ENCODE measurements at regions not wholly inside any gene's neighbourhood (a gene's known extent, or its start where the extent isn't known, plus 50 kb on each side); places are given as distances from the start of the nearest gene placed in this dataset.

GRCh38 chr6:170024940-170025339 lies 265.9 kb downstream of the DLL1 start:
- no peaks in the 10 kb centered on the region for H3K4me1 ChIP-seq (ENCODE audit: insufficient read depth, low read length)
- Mint-ChIP-seq H3K27me3 (peaks cover 6 to 21% of the 10 kb centered on the region in 2 donors), H3K36me3 (no peaks in the 10 kb centered on the region), H3K4me3 (no peak overlapping the region), H3K27ac (no peak overlapping the region), H3K4me1 (peaks cover 0 to 13% (median 0%) of the 10 kb centered on the region in 3 donors), H3K9me3 (no peaks in the 10 kb centered on the region)
- H3K36me3 ChIP-seq (ENCODE audit: insufficient read depth, low read length), result no peaks in the 10 kb centered on the region
- DNase-seq, result no peak
- H3K27ac ChIP-seq (ENCODE audit: low read depth, low read length), result no peak overlapping the region
- no peaks in the 10 kb centered on the region for H3K27me3 ChIP-seq (ENCODE audit: insufficient read depth, low read length, poor library complexity, severe bottlenecking)
- CTCF ChIA-PET, result no interaction called here
- no peaks in the 10 kb centered on the region for H3K9me3 ChIP-seq (ENCODE audit: low read length)
- POLR2A ChIA-PET, result no interaction called here
- H3K4me3 ChIP-seq (ENCODE audit: low read length), result no peak overlapping the region

DNA sequence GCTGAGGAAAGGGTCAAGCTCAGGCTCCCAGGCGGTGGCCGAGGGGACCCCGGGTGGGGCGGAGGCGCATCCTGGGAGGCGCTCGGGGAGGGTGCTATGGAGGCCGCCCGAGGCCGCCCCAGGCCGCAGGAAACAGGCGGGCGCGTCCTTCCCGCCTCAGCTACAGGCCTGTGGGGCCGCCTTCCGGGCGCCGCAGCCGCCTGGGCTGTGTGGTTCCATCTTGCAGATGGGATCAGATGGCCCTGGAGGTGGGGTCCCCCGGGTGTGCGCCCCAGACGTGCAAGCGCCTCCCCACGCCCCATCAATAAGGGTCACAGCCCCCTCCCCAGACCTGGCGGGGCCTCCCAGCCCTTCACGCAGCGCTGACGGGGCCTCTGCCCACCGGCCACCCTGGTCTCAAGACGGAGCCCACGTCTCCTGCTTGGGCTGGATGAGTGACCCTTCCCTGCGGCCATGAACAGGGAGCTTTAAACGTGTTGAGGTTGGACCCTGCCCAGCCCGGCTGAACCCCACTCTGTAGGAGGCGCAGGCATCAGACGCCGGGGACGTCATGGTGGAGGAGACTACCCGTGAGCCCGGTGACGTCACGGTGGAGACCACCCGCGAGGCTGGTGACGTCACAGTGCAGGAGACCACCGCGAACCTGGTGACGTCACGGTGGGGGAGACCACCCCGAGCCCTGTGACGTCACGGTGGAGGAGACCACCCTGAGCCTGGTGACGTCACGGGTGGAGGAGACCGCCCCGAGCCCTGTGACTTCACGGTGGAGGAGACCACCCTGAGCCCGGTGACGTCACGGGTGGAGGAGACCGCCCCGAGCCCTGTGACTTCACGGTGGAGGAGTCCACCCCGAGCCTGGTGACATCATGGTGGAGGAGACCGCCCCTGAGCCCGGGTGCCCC lies 267.0 kb downstream of the DLL1 start:
- no peaks in the 10 kb centered on the region for H3K36me3 ChIP-seq (ENCODE audit: insufficient read depth, low read length)
- no peaks in the 10 kb centered on the region for H3K9me3 ChIP-seq (ENCODE audit: low read length)
- H3K27me3 ChIP-seq (ENCODE audit: insufficient read depth, low read length, poor library complexity, severe bottlenecking), result no peaks in the 10 kb centered on the region
- H3K4me1 ChIP-seq (ENCODE audit: insufficient read depth, low read length), result no peaks in the 10 kb centered on the region
- H3K27ac ChIP-seq (ENCODE audit: low read depth, low read length), result no peak overlapping the region
- no peak overlapping the region for H3K4me3 ChIP-seq (ENCODE audit: low read length)
- peak in 1 of 5 donors; percentile 52 for DNase-seq
- Mint-ChIP-seq H3K36me3 (no peaks in the 10 kb centered on the region), H3K4me1 (peaks cover 0 to 16% (median 0%) of the 10 kb centered on the region in 3 donors), H3K9me3 (no peaks in the 10 kb centered on the region), H3K4me3 (peak overlapping the region in 1 of 7 donors; percentile 44), H3K27me3 (peaks cover 7 to 27% of the 10 kb centered on the region in 2 donors), H3K27ac (no peak overlapping the region)
- POLR2A ChIA-PET, result interaction anchor here (0.7 to 0.9 kb wide), 2 partner anchors 64 to 66 kb away, joined by 3 read pairs; no protein-coding TSS in a partner anchor
- CTCF ChIA-PET, result interaction anchor here (1.4 kb wide), 1 partner anchor 69 kb away, joined by 3 read pairs; no protein-coding TSS in a partner anchor

DNA sequence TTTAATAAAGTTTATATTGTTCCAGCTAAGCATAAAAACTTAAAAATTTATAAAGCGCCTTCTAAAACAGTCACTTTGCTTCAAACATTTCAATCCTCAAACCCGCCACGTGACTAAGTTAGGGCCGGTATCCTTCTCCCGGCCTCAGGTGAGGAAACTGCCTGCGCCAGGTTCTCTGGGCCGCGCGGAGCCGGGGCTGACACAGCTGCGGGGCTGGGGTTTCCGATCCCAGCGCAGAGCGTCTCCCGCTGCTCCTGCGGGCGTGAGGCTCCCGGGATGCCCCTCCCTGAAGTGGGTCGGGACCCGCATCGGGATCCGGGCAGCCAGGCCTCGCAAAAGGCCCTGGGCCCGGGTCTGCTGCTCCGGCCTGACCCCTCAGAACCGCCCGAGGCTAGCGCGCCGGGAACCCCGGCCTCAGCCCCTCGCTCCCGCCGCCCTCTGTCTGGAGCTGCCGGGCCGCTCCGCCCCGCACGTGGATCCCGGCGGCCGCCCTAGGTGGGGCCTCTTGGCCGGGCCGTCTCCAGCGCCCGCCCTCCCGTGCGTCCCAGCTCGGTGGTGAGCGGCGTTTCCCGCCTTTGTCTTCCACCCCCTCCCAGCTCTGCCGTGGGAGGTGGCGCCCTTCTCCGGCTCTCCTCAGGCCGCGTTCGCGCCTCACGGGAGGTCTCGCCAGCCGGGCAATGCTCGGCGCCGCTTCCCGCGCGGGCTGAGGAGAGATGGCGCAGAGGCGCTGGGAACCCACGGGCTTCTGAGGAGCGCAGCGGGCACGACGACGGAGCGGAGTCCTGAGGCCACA lies 267.9 kb downstream of the DLL1 start:
- POLR2A ChIA-PET, result interaction anchor here (0.7 to 0.9 kb wide), 2 partner anchors 65 to 66 kb away, joined by 3 read pairs; no protein-coding TSS in a partner anchor
- peak overlapping the region in 1 of 7 donors; percentile 44 for H3K4me3 Mint-ChIP-seq
- DNase-seq, result no peak

GRCh38 chr6:170022291-170022722 lies 268.6 kb downstream of the DLL1 start:
- H3K27me3 Mint-ChIP-seq, result peaks cover 9 to 35% of the 10 kb centered on the region in 2 donors
- Histone ChIP-seq H3K9me3 (ENCODE audit: low read length) (no peaks in the 10 kb centered on the region), H3K27ac (ENCODE audit: low read depth, low read length) (no peak overlapping the region), H3K4me1 (ENCODE audit: insufficient read depth, low read length) (no peaks in the 10 kb centered on the region), H3K36me3 (ENCODE audit: insufficient read depth, low read length) (no peaks in the 10 kb centered on the region), H3K27me3 (ENCODE audit: insufficient read depth, low read length, poor library complexity, severe bottlenecking) (no peaks in the 10 kb centered on the region), H3K4me3 (ENCODE audit: low read length) (no peak overlapping the region)
- DNase-seq, result no peak
- peaks cover 0 to 25% (median 0%) of the 10 kb centered on the region in 3 donors for H3K4me1 Mint-ChIP-seq
- ChIA-PET POLR2A (no interaction called here), CTCF (no interaction called here)
- H3K27ac Mint-ChIP-seq, result no peak overlapping the region
- no peaks in the 10 kb centered on the region for H3K9me3 Mint-ChIP-seq
- peak overlapping the region in 2 of 7 donors; percentile 1 to 21 for H3K4me3 Mint-ChIP-seq
- H3K36me3 Mint-ChIP-seq, result no peaks in the 10 kb centered on the region

More for the DNA sequence above, 267.9 kb downstream of the DLL1 start:
- H3K36me3 Mint-ChIP-seq, result no peaks in the 10 kb centered on the region
- no peaks in the 10 kb centered on the region for H3K9me3 ChIP-seq (ENCODE audit: low read length)
- no peaks in the 10 kb centered on the region for H3K36me3 ChIP-seq (ENCODE audit: insufficient read depth, low read length)
- CTCF ChIA-PET, result interaction anchor here (1.4 kb wide), 1 partner anchor 70 kb away, joined by 3 read pairs; no protein-coding TSS in a partner anchor
- peaks cover 0 to 22% (median 0%) of the 10 kb centered on the region in 3 donors for H3K4me1 Mint-ChIP-seq
- no peaks in the 10 kb centered on the region for H3K9me3 Mint-ChIP-seq
- no peaks in the 10 kb centered on the region for H3K27me3 ChIP-seq (ENCODE audit: insufficient read depth, low read length, poor library complexity, severe bottlenecking)
- H3K27me3 Mint-ChIP-seq, result peaks cover 9 to 35% of the 10 kb centered on the region in 2 donors
- H3K4me1 ChIP-seq (ENCODE audit: insufficient read depth, low read length), result no peaks in the 10 kb centered on the region
- no peak overlapping the region for H3K27ac Mint-ChIP-seq
- no peak overlapping the region for H3K27ac ChIP-seq (ENCODE audit: low read depth, low read length)
- H3K4me3 ChIP-seq (ENCODE audit: low read length), result no peak overlapping the region

DNA sequence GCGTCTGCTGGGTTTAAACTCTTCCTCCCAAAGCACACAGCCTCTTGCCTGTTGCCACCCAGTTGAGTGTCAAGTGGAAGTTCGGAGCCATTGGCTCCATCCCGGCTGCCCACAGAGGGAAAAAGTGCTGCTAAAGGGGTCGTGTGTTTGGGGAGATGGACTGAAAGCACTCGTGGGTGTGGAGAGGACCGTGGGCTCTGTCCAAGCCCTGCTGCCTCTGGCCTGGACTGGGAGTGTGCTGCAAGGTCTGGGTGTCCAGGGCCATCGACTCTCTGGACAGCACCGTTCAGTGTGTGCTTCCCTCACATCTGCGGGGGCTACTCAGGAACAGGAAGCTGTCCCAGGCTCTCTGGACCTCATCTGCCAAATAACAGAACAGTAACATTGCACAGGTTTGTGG lies 269.3 kb downstream of the DLL1 start:
- H3K36me3 ChIP-seq (ENCODE audit: insufficient read depth, low read length), result no peaks in the 10 kb centered on the region

DNA sequence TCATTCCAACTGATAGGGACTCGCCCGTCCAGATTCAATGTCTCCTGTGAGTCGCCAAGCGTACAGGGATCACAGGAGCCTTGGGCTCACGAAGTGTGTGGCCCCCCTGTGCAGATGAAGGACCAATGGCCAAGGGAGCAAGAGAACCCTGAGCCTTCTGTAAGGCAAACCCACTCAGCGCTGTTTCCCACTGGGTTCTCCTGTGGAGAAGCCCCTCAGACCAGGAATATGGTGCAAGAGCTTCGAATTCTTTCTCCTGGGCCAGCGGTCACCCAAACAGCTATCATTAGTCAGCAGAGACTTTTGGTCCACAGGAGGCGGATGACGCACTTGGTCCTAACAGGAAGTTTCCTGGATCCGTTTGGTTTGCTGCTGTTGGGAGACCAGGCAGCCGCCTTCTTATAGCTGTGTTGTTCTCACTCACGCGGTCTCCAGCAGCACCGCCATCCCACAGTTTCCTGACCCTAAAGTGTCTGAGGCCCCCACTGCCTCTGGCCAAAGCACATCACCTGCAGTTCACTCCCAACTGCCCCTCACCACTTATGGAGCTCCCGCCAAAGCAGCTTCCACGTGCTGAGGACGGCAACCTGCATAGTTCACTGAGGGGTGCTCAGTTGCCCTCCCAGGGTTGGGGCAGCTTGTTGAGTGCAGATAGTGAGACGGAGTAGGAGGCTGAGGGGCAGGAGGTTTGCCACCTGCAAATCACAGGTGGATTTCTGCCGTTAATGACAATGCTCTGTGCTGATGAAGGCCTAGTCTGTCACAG lies 268.6 kb downstream of the ERMARD start:
- Mint-ChIP-seq H3K27me3 (peaks cover 13 to 36% of the 10 kb centered on the region in 2 donors), H3K4me3 (no peak overlapping the region), H3K36me3 (no peaks in the 10 kb centered on the region), H3K9me3 (no peaks in the 10 kb centered on the region), H3K27ac (no peak overlapping the region), H3K4me1 (peaks cover 0 to 25% (median 0%) of the 10 kb centered on the region in 3 donors)
- Histone ChIP-seq H3K4me3 (ENCODE audit: low read length) (no peak overlapping the region), H3K36me3 (ENCODE audit: insufficient read depth, low read length) (no peaks in the 10 kb centered on the region), H3K4me1 (ENCODE audit: insufficient read depth, low read length) (no peaks in the 10 kb centered on the region), H3K27me3 (ENCODE audit: insufficient read depth, low read length, poor library complexity, severe bottlenecking) (no peaks in the 10 kb centered on the region), H3K9me3 (ENCODE audit: low read length) (no peaks in the 10 kb centered on the region), H3K27ac (ENCODE audit: low read depth, low read length) (no peak overlapping the region)
- ChIA-PET POLR2A (no interaction called here), CTCF (no interaction called here)
- DNase-seq, result no peak

More for the DNA sequence above, 269.3 kb downstream of the DLL1 start:
- no peak for DNase-seq
- H3K4me1 ChIP-seq (ENCODE audit: insufficient read depth, low read length), result no peaks in the 10 kb centered on the region
- Mint-ChIP-seq H3K9me3 (no peaks in the 10 kb centered on the region), H3K27ac (no peak overlapping the region), H3K4me3 (peak overlapping the region in 1 of 7 donors; percentile 21), H3K4me1 (peaks cover 0 to 25% (median 0%) of the 10 kb centered on the region in 3 donors), H3K36me3 (no peaks in the 10 kb centered on the region), H3K27me3 (peaks cover 10 to 39% of the 10 kb centered on the region in 2 donors)
- no peak overlapping the region for H3K27ac ChIP-seq (ENCODE audit: low read depth, low read length)
- CTCF ChIA-PET, result no interaction called here
- no peak overlapping the region for H3K4me3 ChIP-seq (ENCODE audit: low read length)
- POLR2A ChIA-PET, result no interaction called here
- no peaks in the 10 kb centered on the region for H3K9me3 ChIP-seq (ENCODE audit: low read length)
- no peaks in the 10 kb centered on the region for H3K27me3 ChIP-seq (ENCODE audit: insufficient read depth, low read length, poor library complexity, severe bottlenecking)

GRCh38 chr6:170018936-170019817 lies 267.8 kb downstream of the ERMARD start:
- H3K27ac Mint-ChIP-seq, result no peak overlapping the region
- peaks cover 10 to 35% of the 10 kb centered on the region in 2 donors for H3K27me3 Mint-ChIP-seq
- no peaks in the 10 kb centered on the region for H3K9me3 ChIP-seq (ENCODE audit: low read length)
- POLR2A ChIA-PET, result no interaction called here
- no peaks in the 10 kb centered on the region for H3K36me3 ChIP-seq (ENCODE audit: insufficient read depth, low read length)
- no peaks in the 10 kb centered on the region for H3K9me3 Mint-ChIP-seq
- no peak overlapping the region for H3K27ac ChIP-seq (ENCODE audit: low read depth, low read length)
- CTCF ChIA-PET, result no interaction called here
- H3K4me3 ChIP-seq (ENCODE audit: low read length), result no peak overlapping the region
- no peak overlapping the region for H3K4me3 Mint-ChIP-seq
- no peak for DNase-seq
- H3K4me1 Mint-ChIP-seq, result peaks cover 0 to 25% (median 0%) of the 10 kb centered on the region in 3 donors
- H3K4me1 ChIP-seq (ENCODE audit: insufficient read depth, low read length), result no peaks in the 10 kb centered on the region
- no peaks in the 10 kb centered on the region for H3K36me3 Mint-ChIP-seq
- H3K27me3 ChIP-seq (ENCODE audit: insufficient read depth, low read length, poor library complexity, severe bottlenecking), result no peaks in the 10 kb centered on the region

Data from CD8-positive, alpha-beta memory T cell (primary cell).